Calu3 (cell line): ENCODE measurements at regions not wholly inside any gene's neighbourhood (a gene's known extent, or its start where the extent isn't known, plus 50 kb on each side); places are given as distances from the start of the nearest gene placed in this dataset.

Source experiments
- BruUV-seq: library from RNA; stranded (reverse); fragments of 400-500 nt; replicated peaks from 2 replicates; lab custom pipeline; 2021; lab: Mats Ljungman, UMichigan
- CTCF ChIA-PET: fragments of 300-600 bp; sonication (Branson Sonifier 250); formaldehyde crosslinking; loops from one replicate; lab custom pipeline; 2022; ENCODE audit warnings: antibody characterized with exemption; lab: Charles Lee
- DNase-seq: peaks from one replicate; pipeline ENCODE4 v3.0.0; 2022
- H3K27ac Mint-ChIP-seq: one replicate; pipeline ENCODE4 v1.8.0; 2022; ENCODE audit warnings: mixed read lengths; ENCODE audit not compliant: unreplicated experiment
- H3K27me3 Mint-ChIP-seq: one replicate; pipeline ENCODE4 v1.8.0; 2022; ENCODE audit warnings: mixed read lengths; ENCODE audit not compliant: unreplicated experiment
- H3K36me3 Mint-ChIP-seq: one replicate; pipeline ENCODE4 v1.8.0; 2022; ENCODE audit warnings: mild to moderate bottlenecking, moderate library complexity, mixed read lengths; ENCODE audit not compliant: insufficient read depth, unreplicated experiment
- H3K4me1 Mint-ChIP-seq: one replicate; pipeline ENCODE4 v1.8.0; 2022; ENCODE audit warnings: mild to moderate bottlenecking, low read depth, mixed read lengths; ENCODE audit not compliant: unreplicated experiment
- H3K4me3 Mint-ChIP-seq: one replicate; pipeline ENCODE4 v1.8.0; 2022; ENCODE audit warnings: mild to moderate bottlenecking, low read depth, moderate library complexity, mixed read lengths; ENCODE audit not compliant: unreplicated experiment
- H3K9me3 Mint-ChIP-seq: one replicate; pipeline ENCODE4 v1.8.0; 2022; ENCODE audit warnings: low read depth, mixed read lengths; ENCODE audit not compliant: unreplicated experiment
- CTCF ChIP-seq: fragments of 200-600 bp; IDR thresholded peaks from one replicate; pipeline ENCODE4 v1.8.0; 2022; ENCODE audit warnings: antibody characterized with exemption; ENCODE audit not compliant: unreplicated experiment
- intact Hi-C: fragments of 100-400 bp; cut with micrococcal nuclease; formaldehyde crosslinking; loops from one replicate; pipeline ENCODE4 v1.10.0; 2022; ENCODE audit not compliant: unreplicated experiment

- intact Hi-C loops = no loop called here
- no peak overlapping the region for H3K4me3 Mint-ChIP-seq
Observed at GRCh38 chr2:238564286-238564920, 137.7 kb downstream of the ASB1 start.

GRCh38 chr2:238565031-238565430, 138.3 kb downstream of the ASB1 start:
- intact Hi-C loops = no loop called here
- H3K36me3 Mint-ChIP-seq = no peaks in the 10 kb centered on the region
- no peaks in the 10 kb centered on the region for H3K4me1 Mint-ChIP-seq
- CTCF ChIA-PET = no interaction called here
- no peaks in the 10 kb centered on the region for H3K9me3 Mint-ChIP-seq
- TF ChIP-seq CTCF = no peak
- H3K27ac Mint-ChIP-seq = no peak overlapping the region
- H3K4me3 Mint-ChIP-seq = no peak overlapping the region
- no peak for DNase-seq
- no TSS peak for BruUV-seq
- peaks cover 34% of the 10 kb centered on the region for H3K27me3 Mint-ChIP-seq

More at GRCh38 chr2:238564286-238564920, 137.7 kb downstream of the ASB1 start:
- no peak for DNase-seq
- Mint-ChIP-seq H3K27ac (no peak overlapping the region), H3K4me1 (no peaks in the 10 kb centered on the region), H3K9me3 (no peaks in the 10 kb centered on the region), H3K27me3 (peaks cover 35% of the 10 kb centered on the region), H3K36me3 (no peaks in the 10 kb centered on the region)
- no peak for TF ChIP-seq CTCF
- CTCF ChIA-PET = no interaction called here
- BruUV-seq = no TSS peak

GRCh38 chr2:238566001-238566645, 139.4 kb downstream of the ASB1 start:
- H3K4me1 Mint-ChIP-seq = no peaks in the 10 kb centered on the region
- intact Hi-C loops = no loop called here
- no TSS peak for BruUV-seq
- no peaks in the 10 kb centered on the region for H3K36me3 Mint-ChIP-seq
- no peaks in the 10 kb centered on the region for H3K9me3 Mint-ChIP-seq
- CTCF ChIA-PET = no interaction called here
- H3K27ac Mint-ChIP-seq = no peak overlapping the region
- no peak for TF ChIP-seq CTCF
- peaks cover 23% of the 10 kb centered on the region for H3K27me3 Mint-ChIP-seq
- no peak overlapping the region for H3K4me3 Mint-ChIP-seq
- DNase-seq = no peak

GRCh38 chr2:238567067-238567855, 140.5 kb downstream of the ASB1 start:
- intact Hi-C loops = no loop called here
- no TSS peak for BruUV-seq
- H3K4me3 Mint-ChIP-seq = no peak overlapping the region
- no peak for DNase-seq
- H3K27ac Mint-ChIP-seq = no peak overlapping the region
- TF ChIP-seq CTCF = no peak
- CTCF ChIA-PET = interaction anchor here (0.6 kb wide), 1 partner anchor 130 kb away, joined by 4 read pairs; no protein-coding TSS in a partner anchor
- no peaks in the 10 kb centered on the region for H3K36me3 Mint-ChIP-seq
- no peaks in the 10 kb centered on the region for H3K9me3 Mint-ChIP-seq
- peaks cover 16% of the 10 kb centered on the region for H3K27me3 Mint-ChIP-seq
- no peaks in the 10 kb centered on the region for H3K4me1 Mint-ChIP-seq
